Bone marrow (tissue), 2 donors: ENCODE measurements at regions not wholly inside any gene's neighbourhood (a gene's known extent, or its start where the extent isn't known, plus 50 kb on each side); places are given as distances from the start of the nearest gene placed in this dataset.
"Not testable (repeated sequence)": the region's sequence is repeated elsewhere in the genome, so short reads cannot be mapped to it uniquely, and the experiment has no call there.

Experiments used
- DNase-seq, 2 donors: peaks; one replicate each; lab custom pipeline; 2025; lab: John Stamatoyannopoulos, UW

- DNase-seq = no peak
Observed at GRCh38 chr10:8602821-8603220, 548.3 kb downstream of the GATA3 start.

DNA sequence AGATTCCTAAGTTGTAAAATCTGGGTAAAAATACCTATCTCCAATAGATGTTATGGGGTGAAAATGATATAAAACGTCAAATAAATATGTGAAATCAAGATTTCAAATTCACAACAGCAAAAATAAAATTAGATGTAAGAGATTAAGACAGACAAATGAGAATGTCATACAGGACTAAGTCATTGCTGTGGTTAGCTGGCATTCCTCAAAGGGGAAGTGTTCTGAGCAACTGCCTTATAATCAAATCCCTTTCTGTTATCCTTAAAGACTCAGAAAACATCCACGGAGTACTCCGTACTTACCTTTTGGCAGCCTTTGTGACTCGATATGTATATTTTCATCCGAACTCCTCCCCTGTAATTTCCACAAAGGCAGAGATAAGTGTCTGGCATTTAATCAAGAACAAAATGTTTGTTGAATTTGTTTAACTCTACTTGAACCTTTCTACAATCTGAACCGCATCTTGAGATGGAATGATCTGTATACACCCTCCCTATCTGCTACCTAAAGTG is 559.6 kb downstream of the GATA3 start:
- DNase-seq = no peak

- DNase-seq = no peak
Observed at GRCh38 chr10:8615118-8615517, 560.6 kb downstream of the GATA3 start.

DNA sequence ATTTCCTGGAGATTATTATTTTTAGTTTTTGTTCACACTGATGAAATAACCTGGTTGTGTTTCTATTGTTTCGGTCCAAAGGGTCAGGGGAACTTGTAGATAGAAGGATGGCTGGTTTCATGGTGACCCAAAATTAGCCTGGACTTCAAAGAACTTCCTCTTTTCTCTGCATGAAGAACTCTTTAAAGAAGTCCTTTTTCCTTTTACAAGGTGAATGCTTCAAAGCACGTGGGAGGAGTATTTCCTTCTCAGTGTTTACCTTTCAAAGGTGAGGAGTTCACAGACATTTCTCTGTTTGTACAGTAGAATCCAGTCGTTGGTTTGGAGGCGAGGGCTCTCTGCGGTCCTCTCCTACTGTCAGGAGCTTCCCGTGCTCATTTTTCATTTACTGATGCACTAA is 561.7 kb downstream of the GATA3 start:
- DNase-seq = no peak

GRCh38 chr10:8617792-8618191 is 563.3 kb downstream of the GATA3 start:
- DNase-seq = no peak

GRCh38 chr10:8618834-8619233 is 564.3 kb downstream of the GATA3 start:
- DNase-seq = no peak

DNA sequence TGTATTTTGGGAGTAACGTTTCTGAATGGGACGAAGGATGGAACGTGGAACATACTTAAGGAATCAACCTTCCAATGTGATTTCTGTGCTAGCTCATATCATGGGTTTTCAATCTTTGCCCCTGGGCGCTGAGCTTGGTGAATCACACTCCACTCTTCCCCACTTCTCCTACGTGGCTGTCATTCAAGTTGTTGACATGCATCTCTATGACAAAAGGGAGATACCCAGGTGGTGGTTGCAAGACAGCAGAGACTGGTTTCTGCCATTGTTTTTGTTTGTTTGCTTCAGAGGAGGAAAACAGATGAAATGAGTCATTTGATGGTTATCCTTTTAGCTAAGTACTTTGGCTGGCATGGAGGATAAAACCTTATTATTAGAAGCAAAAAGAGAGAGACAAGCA is 573.9 kb downstream of the GATA3 start:
- no peak for DNase-seq

DNA sequence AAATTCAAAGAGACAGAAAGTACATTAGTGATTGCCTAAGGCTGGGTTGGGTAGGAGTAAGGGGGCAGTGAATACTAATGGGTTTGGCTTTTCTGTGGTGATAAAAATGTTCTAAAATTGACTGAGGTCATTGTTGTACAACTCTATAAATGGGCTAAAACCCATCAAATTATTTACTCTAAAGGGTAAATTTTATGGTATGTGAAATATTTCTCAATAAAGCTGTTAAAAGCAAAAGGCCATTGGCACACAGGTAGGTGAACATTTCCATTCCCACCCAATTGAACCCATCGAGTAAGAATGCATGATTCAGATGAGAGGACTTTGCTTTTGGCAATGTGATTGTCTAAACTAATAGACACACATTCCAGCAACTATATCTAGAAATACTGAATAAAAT is 579.4 kb downstream of the GATA3 start:
- DNase-seq = no peak

GRCh38 chr10:8636371-8636770 is 581.9 kb downstream of the GATA3 start:
- DNase-seq = no peak

- DNase-seq = no peak
Observed at GRCh38 chr10:8637640-8638039, 583.2 kb downstream of the GATA3 start.

DNA sequence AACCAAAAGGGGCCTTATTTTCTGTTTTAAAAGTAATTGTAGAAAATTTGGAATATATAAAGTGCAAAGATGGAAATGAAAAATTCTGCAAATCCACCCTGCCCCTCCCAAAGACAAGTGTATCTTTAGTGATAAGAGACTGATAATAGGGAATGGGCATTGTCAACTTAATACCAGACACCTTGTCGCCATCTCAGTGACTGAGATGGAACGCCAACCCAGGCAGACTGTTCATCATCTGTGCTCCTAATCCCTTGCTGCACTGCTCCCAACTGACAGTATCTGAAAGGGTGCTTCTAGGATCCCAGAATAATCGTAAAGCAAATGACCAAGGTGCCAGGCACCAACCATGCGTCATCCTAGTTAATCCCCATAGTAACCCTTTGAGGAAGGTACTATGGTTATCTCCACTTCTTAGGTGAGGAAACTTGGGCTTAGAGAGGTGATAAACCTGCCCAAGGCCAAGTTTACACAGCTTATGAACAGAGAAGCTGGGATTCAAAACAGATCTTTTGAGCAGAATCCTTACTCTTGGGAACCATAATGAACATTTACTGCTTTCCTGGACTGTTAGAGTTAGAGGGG is 583.7 kb downstream of the GATA3 start:
- no peak for DNase-seq

GRCh38 chr10:8639486-8640185 is 585.1 kb downstream of the GATA3 start:
- no peak for DNase-seq

DNA sequence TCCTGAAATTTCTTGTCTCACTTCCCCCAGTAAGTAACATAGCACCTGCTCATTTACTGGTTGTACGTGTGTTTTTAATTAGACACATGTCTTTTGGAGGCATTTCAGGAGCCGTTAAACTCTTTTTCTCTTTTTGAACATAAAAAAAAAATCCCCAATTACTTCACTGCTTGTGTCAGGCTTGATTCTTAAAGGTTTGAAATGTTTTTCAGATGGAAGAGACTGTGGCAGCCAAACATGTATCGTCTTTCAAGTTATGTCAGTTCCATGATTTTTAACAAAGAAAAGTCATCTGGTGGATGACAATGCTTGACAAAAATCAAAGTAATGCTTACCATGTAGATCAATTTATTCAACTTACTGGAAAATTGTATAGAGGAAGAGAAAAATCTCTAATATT is 585.8 kb downstream of the GATA3 start:
- DNase-seq = no peak

GRCh38 chr10:8640878-8641277 is 586.4 kb downstream of the GATA3 start:
- no peak for DNase-seq

- no peak for DNase-seq
Observed at GRCh38 chr10:8656261-8656660, 601.8 kb downstream of the GATA3 start.

- no peak for DNase-seq
Observed at GRCh38 chr10:8659982-8660381, 605.5 kb downstream of the GATA3 start.

- DNase-seq = no peak
Observed at GRCh38 chr10:8661886-8662285, 607.4 kb downstream of the GATA3 start.

DNA sequence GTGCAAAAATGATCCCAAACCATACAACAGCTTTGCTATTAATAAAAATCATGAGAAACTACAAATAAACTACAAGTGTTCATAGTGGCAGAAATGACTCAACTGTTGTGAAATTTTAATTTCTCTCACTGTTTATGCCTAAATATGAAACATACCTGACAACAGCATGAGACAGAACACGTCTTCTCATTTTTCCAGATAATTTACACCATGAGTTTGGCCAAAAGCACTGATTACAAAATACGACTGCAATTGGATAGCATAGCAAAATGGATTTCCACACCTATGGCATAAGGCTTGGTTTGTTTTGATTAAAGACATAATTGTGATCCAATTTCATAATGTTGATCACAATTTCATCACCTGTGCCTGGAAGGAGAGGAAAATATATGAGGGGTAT is 608.6 kb downstream of the GATA3 start:
- DNase-seq = no peak

DNA sequence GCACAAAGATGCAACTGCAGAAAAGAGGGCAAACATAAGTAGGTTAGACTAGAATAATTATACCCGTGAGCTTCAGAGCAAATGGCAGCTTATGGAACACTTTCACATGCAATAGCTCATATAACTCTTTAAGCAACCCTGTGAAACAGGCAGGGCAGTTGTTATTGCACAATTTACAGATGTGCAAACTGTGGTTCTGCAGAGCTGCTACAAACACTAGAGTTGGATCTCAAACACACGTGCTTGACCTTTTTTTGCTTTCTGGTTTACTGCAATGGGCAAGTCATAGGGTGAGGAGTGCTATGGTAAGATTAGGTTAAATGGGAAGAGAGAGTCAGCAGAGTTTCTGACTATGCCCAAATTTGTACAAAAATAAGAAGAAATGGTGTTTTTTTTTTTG is 610.8 kb downstream of the GATA3 start:
- no peak for DNase-seq

DNA sequence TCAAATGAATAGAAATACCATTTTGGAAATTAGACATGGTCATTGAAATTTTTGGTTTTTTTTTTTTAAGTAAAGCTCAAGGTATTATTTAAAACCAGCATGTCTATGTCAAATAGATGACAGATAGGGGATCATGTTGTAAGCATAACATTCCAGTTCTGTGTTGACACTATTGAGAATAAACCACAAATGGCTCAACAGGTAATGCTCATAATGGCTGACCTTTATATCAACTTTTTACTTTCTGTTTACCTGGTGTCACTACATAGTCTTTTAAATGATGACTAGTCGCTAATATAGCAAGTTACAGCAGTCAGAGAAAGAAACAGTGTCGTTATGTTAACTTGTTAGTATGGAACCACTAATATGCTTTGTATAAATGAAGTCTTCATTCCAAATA is 616.0 kb downstream of the GATA3 start:
- DNase-seq = no peak

GRCh38 chr10:8674230-8674629 is 619.7 kb downstream of the GATA3 start:
- no peak for DNase-seq

DNA sequence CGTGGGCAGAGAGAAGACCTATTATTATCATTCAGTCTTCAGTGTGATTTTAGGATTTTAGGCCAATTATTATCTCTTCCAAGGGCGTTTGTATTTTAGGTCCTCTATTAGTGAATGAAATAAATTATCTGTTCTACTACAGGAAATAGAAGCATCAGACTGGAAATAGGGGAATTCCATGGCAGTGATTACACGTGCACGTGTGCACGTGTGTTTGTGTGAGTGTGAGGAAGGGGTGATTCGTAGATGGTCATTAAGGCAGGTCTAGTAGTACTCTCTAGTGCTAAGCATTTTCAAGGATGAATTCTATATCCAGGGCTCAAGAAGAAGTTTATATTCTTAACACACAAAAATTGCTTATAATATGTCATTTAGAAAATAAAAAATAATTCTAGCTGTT is 623.2 kb downstream of the GATA3 start:
- no peak for DNase-seq

DNA sequence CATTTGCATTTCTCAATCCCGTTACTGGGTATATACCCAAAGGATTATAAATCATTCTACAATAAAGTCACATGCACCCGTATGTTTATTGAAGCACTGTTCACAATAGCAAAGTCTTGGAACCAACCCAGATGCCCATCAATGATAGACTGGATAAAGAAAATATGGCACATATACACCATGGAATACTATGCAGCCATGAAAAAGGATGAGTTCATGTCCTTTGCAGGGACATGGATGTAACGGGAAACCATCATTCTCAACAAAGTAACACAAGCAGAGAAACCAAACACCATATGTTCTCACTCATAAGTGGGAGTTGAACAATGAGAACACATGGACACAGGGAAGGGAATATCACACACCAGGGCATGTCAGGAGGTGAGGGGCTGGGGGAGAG is 630.4 kb downstream of the GATA3 start:
- not testable (repeated sequence) for DNase-seq

GRCh38 chr10:8688881-8689280 is 634.4 kb downstream of the GATA3 start:
- DNase-seq = no peak
